T-cell (primary cell): ENCODE measurements at regions not wholly inside any gene's neighbourhood (a gene's known extent, or its start where the extent isn't known, plus 50 kb on each side); places are given as distances from the start of the nearest gene placed in this dataset.

Source experiments
- ATAC-seq, 4 experiments: fragments of 200-7000 bp in 3 of 4; fragments of 150-1000 bp in 1 of 4; cut with Tn5 transposase; replicated peaks in 1 of 4; 1 replicate in 3 of 4; 2 replicates in 1 of 4; pipeline ENCODE4 v1.10.0; 2021; ENCODE audit warnings: moderate library complexity in 3 of 4, mild to moderate bottlenecking in 2 of 4, moderate number of reproducible peaks in 1 of 4
- CTCF ChIA-PET, 2 donors: fragments of 300-600 bp; sonication (Branson Sonifier 250); formaldehyde crosslinking; loops; one replicate each; lab custom pipeline; 2022; ENCODE audit warnings: antibody characterized with exemption in 2 of 2; lab: Charles Lee
- POLR2A ChIA-PET, 2 donors: fragments of 300-600 bp; sonication (Branson Sonifier 250); formaldehyde crosslinking; loops; one replicate each; lab custom pipeline; 2022; ENCODE audit warnings: antibody characterized with exemption in 2 of 2; lab: Charles Lee
- DNase-seq, 35 experiments: peaks; one replicate each; pipeline versions ENCODE4 v3.0.0 to v3.0.0-alpha.2; 2013 to 2023
- H3K27ac ChIP-seq: one replicate; pipeline ENCODE4 v1.5.1; 2013; ENCODE audit warnings: low read length
- H3K27me3 ChIP-seq, 2 experiments: replicated peaks in 1 of 2; 1 replicate in 1 of 2; 2 replicates in 1 of 2; pipeline versions ENCODE4 v1.6.1 to v1.7.0; 2013; ENCODE audit warnings: low read length in 1 of 2, mixed read lengths in 1 of 2; ENCODE audit not compliant: control insufficient read depth in 2 of 2, insufficient read depth in 2 of 2; ENCODE audit errors: extremely low read depth in 1 of 2
- H3K36me3 ChIP-seq, 2 donors: 1 replicate in 1 of 2; 2 replicates in 1 of 2; pipeline versions ENCODE4 v1.6.1 to v1.7.0; 2013; ENCODE audit warnings: low read length in 1 of 2; ENCODE audit not compliant: control insufficient read depth in 2 of 2, insufficient read depth in 1 of 2; ENCODE audit errors: extremely low read depth in 1 of 2
- H3K4me1 ChIP-seq, 2 experiments: 1 replicate in 1 of 2; 2 replicates in 1 of 2; pipeline versions ENCODE4 v1.6.1 to v1.7.0; 2013; ENCODE audit warnings: low read length in 2 of 2, mixed read lengths in 1 of 2; ENCODE audit not compliant: insufficient read depth in 2 of 2, control insufficient read depth in 1 of 2; ENCODE audit errors: extremely low read depth in 1 of 2
- H3K4me3 ChIP-seq, 2 donors: 1 replicate in 1 of 2; 2 replicates in 1 of 2; pipeline versions ENCODE4 v1.5.1 to v1.7.0; 2013; ENCODE audit warnings: mild to moderate bottlenecking in 2 of 2, low read length in 1 of 2, moderate library complexity in 1 of 2; ENCODE audit not compliant: control insufficient read depth in 1 of 2; ENCODE audit errors: extremely low read depth in 1 of 2
- H3K9me3 ChIP-seq: 2 replicates; pipeline ENCODE4 v1.7.0; 2013
- H3K27ac Mint-ChIP-seq, 2 donors: one replicate each; pipeline ENCODE4 v1.8.0; 2020 to 2021; ENCODE audit warnings: mild to moderate bottlenecking in 2 of 2, mixed read lengths in 2 of 2
- H3K27me3 Mint-ChIP-seq, 2 donors: one replicate each; pipeline ENCODE4 v1.8.0; 2021 to 2022; ENCODE audit warnings: mixed read lengths in 2 of 2
- H3K36me3 Mint-ChIP-seq: one replicate; pipeline ENCODE4 v1.8.0; 2021; ENCODE audit warnings: mixed read lengths
- H3K4me1 Mint-ChIP-seq, 3 donors: one replicate each; pipeline ENCODE4 v1.8.0; 2020 to 2022; ENCODE audit warnings: mixed read lengths in 3 of 3, mild to moderate bottlenecking in 1 of 3
- H3K4me3 Mint-ChIP-seq, 3 donors: one replicate each; pipeline ENCODE4 v1.8.0; 2020 to 2022; ENCODE audit warnings: mild to moderate bottlenecking in 3 of 3, mixed read lengths in 3 of 3, moderate library complexity in 3 of 3
- H3K9me3 Mint-ChIP-seq, 3 donors: one replicate each; pipeline ENCODE4 v1.8.0; 2020 to 2022; ENCODE audit warnings: mixed read lengths in 3 of 3
- WGBS: methylation state at CpG from one replicate; pipeline ENCODE4 v1.1.5; 2013; ENCODE audit warnings: missing lambda C conversion rate; ENCODE audit not compliant: insufficient coverage; 5-methylcytosine and 5-hydroxymethylcytosine counted together

GRCh38 chr19:29383696-29384095 is 142.1 kb upstream of the VSTM2B start:
- H3K36me3 Mint-ChIP-seq: no peaks in the 10 kb centered on the region
- H3K27ac ChIP-seq: no peak overlapping the region
- ChIA-PET CTCF (no interaction called here), POLR2A (no interaction called here)
- H3K9me3 ChIP-seq: no peaks in the 10 kb centered on the region
- 79% methylated on average over 5 of the region's 6 CpGs for WGBS
- no peak overlapping the region for H3K4me3 ChIP-seq
- H3K4me3 Mint-ChIP-seq: no peak overlapping the region
- H3K27ac Mint-ChIP-seq: no peak overlapping the region
- H3K27me3 ChIP-seq: peaks cover 2 to 40% of the 10 kb centered on the region in 2 experiments
- ATAC-seq (no peak), DNase-seq (no peak)
- H3K4me1 ChIP-seq: no peaks in the 10 kb centered on the region
- H3K36me3 ChIP-seq: no peaks in the 10 kb centered on the region
- H3K27me3 Mint-ChIP-seq: peaks cover 22 to 23% of the 10 kb centered on the region in 2 donors
- H3K9me3 Mint-ChIP-seq: no peaks in the 10 kb centered on the region
- H3K4me1 Mint-ChIP-seq: no peaks in the 10 kb centered on the region

- Mint-ChIP-seq H3K4me1 (no peaks in the 10 kb centered on the region), H3K27me3 (peaks cover 16 to 19% of the 10 kb centered on the region in 2 donors), H3K4me3 (no peak overlapping the region), H3K27ac (no peak overlapping the region), H3K9me3 (peaks cover 0 to 2% (median 0%) of the 10 kb centered on the region in 3 donors), H3K36me3 (no peaks in the 10 kb centered on the region)
- Histone ChIP-seq H3K36me3 (no peaks in the 10 kb centered on the region), H3K27ac (no peak overlapping the region), H3K4me1 (no peaks in the 10 kb centered on the region), H3K4me3 (no peak overlapping the region), H3K27me3 (peaks cover 0 to 36% of the 10 kb centered on the region in 2 experiments), H3K9me3 (no peaks in the 10 kb centered on the region)
- DNase-seq (no peak), ATAC-seq (no peak)
- 53% methylated on average over 4 of the region's 8 CpGs for WGBS
- ChIA-PET CTCF (no interaction called here), POLR2A (no interaction called here)
These were observed 141.1 kb upstream of the VSTM2B start for GRCh38 chr19:29384656-29385055.

DNA sequence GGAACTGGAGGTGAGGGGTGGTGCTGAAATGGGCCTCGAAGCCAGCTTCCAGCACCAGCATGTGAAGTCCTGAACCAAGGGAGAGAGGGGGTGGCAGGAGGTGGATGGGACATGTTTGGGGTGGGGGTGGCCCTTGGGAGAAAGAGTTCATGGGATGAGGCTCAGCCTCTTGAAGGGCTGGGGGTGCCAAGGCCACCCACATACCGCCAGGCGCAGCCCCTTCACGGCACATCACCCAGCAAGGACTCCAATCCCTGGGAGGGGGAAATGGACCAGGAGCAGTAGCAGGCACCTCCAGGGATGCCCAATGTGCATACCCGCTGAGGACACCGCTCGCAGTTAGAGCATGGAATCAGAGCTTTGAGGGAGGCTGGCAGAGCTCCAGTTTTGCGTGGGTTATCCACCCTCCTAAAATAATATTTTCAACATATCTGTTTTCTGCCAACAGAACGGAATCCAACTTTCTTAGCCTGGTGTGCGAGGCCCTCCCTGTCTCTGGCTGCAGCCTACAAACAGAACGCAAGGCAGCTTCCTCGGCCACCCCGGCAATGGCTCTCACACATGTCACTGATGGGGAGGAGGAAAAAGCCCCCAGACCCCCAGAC is 140.5 kb upstream of the VSTM2B start:
- H3K27ac Mint-ChIP-seq: no peak overlapping the region
- H3K9me3 ChIP-seq: no peaks in the 10 kb centered on the region
- H3K4me3 Mint-ChIP-seq: no peak overlapping the region
- H3K27ac ChIP-seq: no peak overlapping the region
- ATAC-seq (no peak), DNase-seq (no peak)
- H3K4me3 ChIP-seq: no peak overlapping the region
- H3K27me3 ChIP-seq: peaks cover 0 to 30% of the 10 kb centered on the region in 2 experiments
- WGBS: 91% methylated on average over 10 of the region's 13 CpGs
- H3K4me1 ChIP-seq: no peaks in the 10 kb centered on the region
- peaks cover 10 to 12% of the 10 kb centered on the region in 2 donors for H3K27me3 Mint-ChIP-seq
- no peaks in the 10 kb centered on the region for H3K36me3 Mint-ChIP-seq
- ChIA-PET CTCF (interaction anchor here in 1 of 2 donors (0.6 kb wide), 1 partner anchor 1635 kb away, joined by 4 read pairs; no protein-coding TSS in a partner anchor), POLR2A (interaction anchor here in 1 of 2 donors (0.6 kb wide), 1 partner anchor 1362 kb away, joined by 5 read pairs; no protein-coding TSS in a partner anchor)
- H3K4me1 Mint-ChIP-seq: no peaks in the 10 kb centered on the region
- peaks cover 0 to 8% (median 4%) of the 10 kb centered on the region in 3 donors for H3K9me3 Mint-ChIP-seq
- H3K36me3 ChIP-seq: no peaks in the 10 kb centered on the region

DNA sequence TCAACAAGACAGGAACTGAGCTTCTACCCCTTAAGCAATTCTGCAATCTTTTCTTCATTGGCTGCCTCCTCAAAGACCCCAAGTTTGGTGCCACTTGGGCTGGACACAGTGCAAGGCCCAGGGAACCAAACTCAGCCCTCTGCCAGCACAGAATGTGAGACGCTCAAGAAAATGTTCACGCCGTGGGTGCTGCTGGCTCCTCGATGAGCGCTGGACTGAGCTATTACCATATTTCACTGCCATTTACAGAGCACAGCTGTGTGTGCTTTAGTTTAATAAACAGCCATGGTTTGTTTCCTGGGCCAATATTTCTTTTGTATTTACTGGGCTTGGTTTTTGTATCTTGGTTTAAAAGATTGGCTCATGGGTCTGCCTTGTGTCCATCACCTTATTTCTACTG is 138.8 kb upstream of the VSTM2B start:
- Histone ChIP-seq H3K4me3 (no peak overlapping the region), H3K27ac (no peak overlapping the region), H3K9me3 (no peaks in the 10 kb centered on the region), H3K27me3 (peaks cover 0 to 18% of the 10 kb centered on the region in 2 experiments), H3K4me1 (no peaks in the 10 kb centered on the region), H3K36me3 (no peaks in the 10 kb centered on the region)
- ATAC-seq (no peak), DNase-seq (no peak)
- Mint-ChIP-seq H3K4me1 (no peaks in the 10 kb centered on the region), H3K4me3 (no peak overlapping the region), H3K27me3 (peaks cover 4% of the 10 kb centered on the region in 2 donors), H3K36me3 (no peaks in the 10 kb centered on the region), H3K9me3 (peaks cover 12 to 20% (median 19%) of the 10 kb centered on the region in 3 donors), H3K27ac (no peak overlapping the region)
- ChIA-PET POLR2A (no interaction called here), CTCF (no interaction called here)
- no CpG with 5 or more reads among the region's 5 CpGs for WGBS

DNA sequence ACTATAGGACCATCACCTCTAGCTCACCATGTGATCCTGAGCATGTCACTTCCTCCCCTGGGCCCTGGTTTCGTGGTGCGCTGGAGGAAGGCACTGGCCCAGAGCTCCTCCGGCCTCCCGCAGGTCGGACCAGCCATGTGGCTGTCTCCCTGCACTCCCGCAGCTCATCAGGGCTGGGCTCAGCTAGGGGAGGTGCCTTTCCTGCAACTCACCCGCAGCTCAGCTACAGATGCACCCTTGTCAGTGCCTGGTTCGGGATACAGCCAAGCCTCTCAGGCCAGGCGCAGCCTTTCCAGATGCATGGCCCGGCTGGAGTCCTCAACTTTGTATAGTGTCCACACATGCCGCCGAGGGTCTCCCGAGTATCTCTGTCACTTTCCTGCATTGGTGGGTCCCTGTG is 138.2 kb upstream of the VSTM2B start:
- Histone ChIP-seq H3K4me3 (no peak overlapping the region), H3K27ac (no peak overlapping the region), H3K4me1 (no peaks in the 10 kb centered on the region), H3K27me3 (peaks cover 0 to 19% of the 10 kb centered on the region in 2 experiments), H3K9me3 (no peaks in the 10 kb centered on the region), H3K36me3 (no peaks in the 10 kb centered on the region)
- H3K4me3 Mint-ChIP-seq: no peak overlapping the region
- peaks cover 12 to 20% (median 19%) of the 10 kb centered on the region in 3 donors for H3K9me3 Mint-ChIP-seq
- no peak for DNase-seq
- POLR2A ChIA-PET: no interaction called here
- ATAC-seq: no peak
- CTCF ChIA-PET: no interaction called here
- H3K27me3 Mint-ChIP-seq: peaks cover 4% of the 10 kb centered on the region in 2 donors
- no peaks in the 10 kb centered on the region for H3K36me3 Mint-ChIP-seq
- H3K27ac Mint-ChIP-seq: no peak overlapping the region
- no peaks in the 10 kb centered on the region for H3K4me1 Mint-ChIP-seq
- 77% methylated on average over 13 of the region's 13 CpGs for WGBS

- no peak for ATAC-seq
- H3K27me3 Mint-ChIP-seq: peaks cover 6 to 9% of the 10 kb centered on the region in 2 donors
These were observed 136.3 kb upstream of the VSTM2B start for GRCh38 chr19:29389495-29389894.

More at GRCh38 chr19:29389495-29389894, 136.3 kb upstream of the VSTM2B start:
- H3K36me3 Mint-ChIP-seq: no peaks in the 10 kb centered on the region
- no peaks in the 10 kb centered on the region for H3K36me3 ChIP-seq
- H3K4me1 ChIP-seq: no peaks in the 10 kb centered on the region
- H3K4me3 Mint-ChIP-seq: no peak overlapping the region
- no peak for DNase-seq
- H3K4me1 Mint-ChIP-seq: no peaks in the 10 kb centered on the region
- CTCF ChIA-PET: no interaction called here
- peaks cover 12 to 20% (median 19%) of the 10 kb centered on the region in 3 donors for H3K9me3 Mint-ChIP-seq
- H3K9me3 ChIP-seq: no peaks in the 10 kb centered on the region
- H3K27me3 ChIP-seq: peaks cover 0 to 21% of the 10 kb centered on the region in 2 experiments
- POLR2A ChIA-PET: no interaction called here
- H3K27ac Mint-ChIP-seq: no peak overlapping the region
- H3K4me3 ChIP-seq: no peak overlapping the region
- H3K27ac ChIP-seq: no peak overlapping the region
- 52% methylated on average over 2 of the region's 3 CpGs for WGBS
